ENCODE measurements at regions not wholly inside any gene's neighbourhood (a gene's known extent, or its start where the extent isn't known, plus 50 kb on each side); places are given as distances from the start of the nearest gene placed in this dataset.

- no peak overlapping the region for H3K4me3 ChIP-seq
- WGBS, 4 donors, result 83 to 93% (median 89%) methylated on average over 2 of the region's 2 CpGs
- DNase-seq, result no peak
- H3K36me3 ChIP-seq (replicated peaks in 1 of 2), result no peaks in the 10 kb centered on the region
- H3K4me1 ChIP-seq (replicated peaks in 1 of 2), result no peaks in the 10 kb centered on the region
- intact Hi-C loops (cut with DNase I), result no loop called here
- TF ChIP-seq POLR2A (IDR thresholded peaks at IDR 0.05) (no peak), CTCF (IDR thresholded peaks at IDR 0.05) (no peak)
- no peak overlapping the region for H3K27ac ChIP-seq
- no peaks in the 10 kb centered on the region for H3K27me3 ChIP-seq
- no peaks in the 10 kb centered on the region for H3K9me3 ChIP-seq (replicated peaks in 1 of 3)
Measured at GRCh38 chr2:199113111-199113510, 344.6 kb downstream of the SATB2 start.

GRCh38 chr2:199111458-199111857, 346.3 kb downstream of the SATB2 start:
- TF ChIP-seq CTCF (IDR thresholded peaks at IDR 0.05), result no peak
- TF ChIP-seq POLR2A (IDR thresholded peaks at IDR 0.05), result no peak
- intact Hi-C loops (cut with DNase I), result no loop called here

GRCh38 chr2:199108056-199108455, 349.7 kb downstream of the SATB2 start:
- H3K9me3 ChIP-seq (replicated peaks in 1 of 3), result no peaks in the 10 kb centered on the region
- H3K27ac ChIP-seq, result no peak overlapping the region
- TF ChIP-seq POLR2A (IDR thresholded peaks at IDR 0.05) (no peak), CTCF (IDR thresholded peaks at IDR 0.05) (no peak)
- no peaks in the 10 kb centered on the region for H3K4me1 ChIP-seq (replicated peaks in 1 of 2)
- intact Hi-C loops (cut with DNase I), result no loop called here
- H3K4me3 ChIP-seq, result no peak overlapping the region
- 70 to 81% (median 74%) methylated on average over 1 of the region's 1 CpG for WGBS, 4 donors
- H3K36me3 ChIP-seq (replicated peaks in 1 of 2), result no peaks in the 10 kb centered on the region
- no peak for DNase-seq
- H3K27me3 ChIP-seq, result no peaks in the 10 kb centered on the region

More at GRCh38 chr2:199111458-199111857, 346.3 kb downstream of the SATB2 start:
- Histone ChIP-seq H3K36me3 (replicated peaks in 1 of 2) (no peaks in the 10 kb centered on the region), H3K27me3 (no peaks in the 10 kb centered on the region), H3K9me3 (replicated peaks in 1 of 3) (no peaks in the 10 kb centered on the region), H3K4me3 (no peak overlapping the region), H3K27ac (no peak overlapping the region), H3K4me1 (replicated peaks in 1 of 2) (no peaks in the 10 kb centered on the region)
- DNase-seq, result no peak
- WGBS, 4 donors, result 54 to 70% (median 62%) methylated on average over 2 of the region's 2 CpGs

- Histone ChIP-seq H3K27ac (no peak overlapping the region), H3K9me3 (replicated peaks in 1 of 3) (no peaks in the 10 kb centered on the region), H3K4me3 (no peak overlapping the region), H3K27me3 (no peaks in the 10 kb centered on the region), H3K4me1 (replicated peaks in 1 of 2) (no peaks in the 10 kb centered on the region), H3K36me3 (replicated peaks in 1 of 2) (no peaks in the 10 kb centered on the region)
- WGBS, 4 donors, result 48 to 62% (median 54%) methylated on average over 3 of the region's 3 CpGs
- no peak for TF ChIP-seq POLR2A (IDR thresholded peaks at IDR 0.05)
- TF ChIP-seq CTCF (IDR thresholded peaks at IDR 0.05), result no peak
- DNase-seq, result no peak
- intact Hi-C loops (cut with DNase I), result no loop called here
Measured at GRCh38 chr2:199105826-199106225, 351.9 kb downstream of the SATB2 start.
